Right lung (tissue), 2 donors: ENCODE measurements at regions not wholly inside any gene's neighbourhood (a gene's known extent, or its start where the extent isn't known, plus 50 kb on each side); places are given as distances from the start of the nearest gene placed in this dataset.
A peak's percentile ranks its signal among the peaks of the same experiment; 100 is the strongest.
"Not testable (repeated sequence)": the region's sequence is repeated elsewhere in the genome, so short reads cannot be mapped to it uniquely, and the experiment has no call there.

Experiments
- DNase-seq, 2 donors: peaks; one replicate each; pipeline ENCODE4 v3.0.0-alpha.2; 2013

GRCh38 chr11:82536706-82537105, 197.0 kb downstream of the FAM181B start:
- DNase-seq: no peak

- no peak for DNase-seq
Measured at GRCh38 chr11:82533628-82534327, 199.9 kb downstream of the FAM181B start.

GRCh38 chr11:82529936-82530335, 203.7 kb downstream of the FAM181B start:
- no peak for DNase-seq

- DNase-seq: no peak
Measured at GRCh38 chr11:82527081-82527584, 206.5 kb downstream of the FAM181B start.

- no peak for DNase-seq
Measured at GRCh38 chr11:82523141-82523540, 210.5 kb downstream of the FAM181B start.

GRCh38 chr11:82521427-82521826, 212.2 kb downstream of the FAM181B start:
- DNase-seq: no peak

GRCh38 chr11:82507288-82507687, 226.4 kb downstream of the FAM181B start:
- DNase-seq: no peak

- DNase-seq: no peak
Measured at GRCh38 chr11:82505379-82505778, 228.3 kb downstream of the FAM181B start.

- DNase-seq: not testable (repeated sequence)
Measured at GRCh38 chr11:82501174-82501573, 232.5 kb downstream of the FAM181B start.

GRCh38 chr11:82494988-82495432, 238.7 kb downstream of the FAM181B start:
- DNase-seq: peak in 1 of 2 donors; percentile 4

- no peak for DNase-seq
Measured at GRCh38 chr11:82474876-82475275, 258.8 kb downstream of the FAM181B start.

GRCh38 chr11:82465481-82465880, 268.2 kb downstream of the FAM181B start:
- no peak for DNase-seq

GRCh38 chr11:82462608-82463242, 270.9 kb downstream of the FAM181B start:
- DNase-seq: no peak

GRCh38 chr11:82458761-82459160, 274.9 kb downstream of the FAM181B start:
- DNase-seq: no peak

GRCh38 chr11:82458147-82458546, 275.5 kb downstream of the FAM181B start:
- no peak for DNase-seq

- DNase-seq: no peak
Measured at GRCh38 chr11:82450996-82451395, 282.7 kb downstream of the FAM181B start.

- no peak for DNase-seq
Measured at GRCh38 chr11:82406611-82407010, 327.1 kb downstream of the FAM181B start.

- DNase-seq: peak; percentile 23 to 29
Measured at GRCh38 chr11:82405421-82405820, 328.2 kb downstream of the FAM181B start.

- DNase-seq: peak; percentile 16 to 17
Measured at GRCh38 chr11:82404981-82405380, 328.7 kb downstream of the FAM181B start.

- no peak for DNase-seq
Measured at GRCh38 chr11:82403640-82404305, 329.9 kb downstream of the FAM181B start.

GRCh38 chr11:82398300-82398815, 335.3 kb downstream of the FAM181B start:
- DNase-seq: peak; percentile 39 to 40

GRCh38 chr11:82396639-82397038, 337.0 kb downstream of the FAM181B start:
- DNase-seq: not testable (repeated sequence)
